GM12878 (cell line): ENCODE measurements at regions not wholly inside any gene's neighbourhood (a gene's known extent, or its start where the extent isn't known, plus 50 kb on each side); places are given as distances from the start of the nearest gene placed in this dataset.

Source experiments
- ATAC-seq: fragments of 200-7000 bp; cut with Tn5 transposase; 3 replicates; pipeline ENCODE4 v1.9.1; 2020; ENCODE audit warnings: mild to moderate bottlenecking, moderate library complexity
- BruUV-seq: library from RNA; stranded (reverse); fragments of 400-500 nt; replicated peaks from 2 replicates; lab custom pipeline; 2021; lab: Mats Ljungman, UMichigan
- CTCF ChIA-PET: fragments of 300-600 bp; sonication (Branson Sonifier 250); formaldehyde crosslinking; extraction: SDS; loops from one replicate; lab custom pipeline; 2021; ENCODE audit warnings: inconsistent platforms; lab: Yijun Ruan, JAX
- POLR2A ChIA-PET: fragments of 350-600 bp; formaldehyde crosslinking; extraction: SDS; loops from one replicate; lab custom pipeline; 2021; ENCODE audit warnings: inconsistent platforms; lab: Charles Lee
- RAD21 ChIA-PET: fragments of 300-600 bp; sonication (Branson Sonifier 250); formaldehyde crosslinking; loops from one replicate; lab custom pipeline; 2023; ENCODE audit warnings: antibody characterized with exemption; ENCODE audit not compliant: unreplicated experiment; lab: Charles Lee
- SMC1A ChIA-PET: fragments of 300-600 bp; sonication (Branson Sonifier 250); formaldehyde crosslinking; loops from one replicate; lab custom pipeline; 2023; ENCODE audit not compliant: unreplicated experiment, uncharacterized antibody; lab: Charles Lee
- DNase-seq: peaks from one replicate; pipeline ENCODE4 v3.0.0-alpha.2; 2011; ENCODE audit warnings: low read depth, low spot score
- FAIRE-seq: peaks from 3 replicates; lab custom pipeline; 2011; peaks lifted over from hg19 to GRCh38; lab: Jason Lieb, UNC
- H2AFZ ChIP-seq: 2 replicates; pipeline ENCODE4 v1.6.0; 2011; ENCODE audit warnings: low read depth, low read length, control low read depth; ENCODE audit not compliant: control insufficient read depth
- H3K27ac ChIP-seq: 2 replicates; pipeline ENCODE4 v1.5.1; 2011; ENCODE audit warnings: control low read depth; ENCODE audit not compliant: control insufficient read depth, insufficient read depth
- H3K27me3 ChIP-seq, 2 experiments: replicated peaks in 1 of 2; 2 replicates each; pipeline versions ENCODE4 v1.6.0 to v1.6.1; 2011; ENCODE audit warnings: low read length in 1 of 2; ENCODE audit not compliant: control insufficient read depth in 2 of 2, insufficient read depth in 2 of 2
- H3K36me3 ChIP-seq, 2 experiments: 2 replicates each; pipeline ENCODE4 v1.5.1; 2011; ENCODE audit warnings: low read length in 1 of 2; ENCODE audit not compliant: control insufficient read depth in 2 of 2, insufficient read depth in 2 of 2
- H3K4me1 ChIP-seq: 2 replicates; pipeline ENCODE4 v1.6.1; 2011; ENCODE audit warnings: mild to moderate bottlenecking, low read length, moderate library complexity, mixed read lengths; ENCODE audit not compliant: control insufficient read depth, insufficient read depth
- H3K4me2 ChIP-seq: 2 replicates; pipeline ENCODE4 v1.6.0; 2011; ENCODE audit warnings: control low read depth; ENCODE audit not compliant: control insufficient read depth, insufficient read depth
- H3K4me3 ChIP-seq: fragments of 200-600 bp; sonication (generic); 2 replicates; pipeline ENCODE4 v1.5.1; 2016
- H3K79me2 ChIP-seq: 2 replicates; pipeline ENCODE4 v1.6.0; 2011; ENCODE audit warnings: low read length; ENCODE audit not compliant: control insufficient read depth, insufficient read depth
- H3K9ac ChIP-seq: 2 replicates; pipeline ENCODE4 v1.8.0; 2011; ENCODE audit warnings: low read length, control low read depth, mixed read lengths; ENCODE audit not compliant: control insufficient read depth, insufficient read depth
- H3K9me3 ChIP-seq: replicated peaks from 3 replicates; pipeline ENCODE4 v1.5.1; 2011; ENCODE audit warnings: mild to moderate bottlenecking, low read length; ENCODE audit not compliant: control insufficient read depth, insufficient read depth
- H4K20me1 ChIP-seq: 2 replicates; pipeline ENCODE4 v1.6.0; 2011; ENCODE audit not compliant: control insufficient read depth, insufficient read depth
- ATF3 ChIP-seq: IDR thresholded peaks from 2 replicates; pipeline ENCODE4 v1.6.1; 2011; ENCODE audit warnings: low read depth, mild to moderate bottlenecking, low read length, moderate library complexity, borderline replicate concordance; ENCODE audit errors: extremely low read depth
- BCL11A ChIP-seq: IDR thresholded peaks from 2 replicates; pipeline ENCODE4 v1.6.1; 2011; ENCODE audit warnings: low read depth, low read length
- CBFB ChIP-seq: IDR thresholded peaks from 2 replicates; pipeline ENCODE4 v1.6.1; 2016; ENCODE audit warnings: antibody characterized with exemption, low read depth
- CHD4 ChIP-seq: fragments of 200-600 bp; sonication (generic); IDR thresholded peaks from 2 replicates; pipeline ENCODE4 v1.6.1; 2016; ENCODE audit warnings: mild to moderate bottlenecking
- EGR1 ChIP-seq, 2 experiments: IDR thresholded peaks; 1 replicate in 1 of 2; 2 replicates in 1 of 2; pipeline ENCODE4 v1.6.1; 2011 to 2012; ENCODE audit warnings: low read depth in 2 of 2, low read length in 2 of 2, borderline replicate concordance in 1 of 2, mild to moderate bottlenecking in 1 of 2, moderate library complexity in 1 of 2
- ELK1 ChIP-seq: IDR thresholded peaks from 2 replicates; pipeline ENCODE4 v1.6.1; 2012; ENCODE audit warnings: low read depth, low read length, improper control_type of control experiment
- IRF5 ChIP-seq: fragments of 450-650 bp; IDR thresholded peaks from 2 replicates; pipeline ENCODE4 v1.6.1; 2017; ENCODE audit warnings: borderline replicate concordance
- JUND ChIP-seq: IDR thresholded peaks from 2 replicates; pipeline ENCODE4 v1.6.1; 2012; ENCODE audit warnings: low read depth, mild to moderate bottlenecking, low read length, improper control_type of control experiment, moderate library complexity
- MYB ChIP-seq: fragments of 150-350 bp; IDR thresholded peaks from 2 replicates; pipeline ENCODE4 v1.6.1; 2014; ENCODE audit warnings: mild to moderate bottlenecking, low read depth, low read length, borderline replicate concordance
- NFXL1 ChIP-seq: fragments of 450-650 bp; IDR thresholded peaks from 2 replicates; pipeline ENCODE4 v1.6.1; 2017; ENCODE audit warnings: antibody characterized with exemption, mild to moderate bottlenecking, borderline replicate concordance
- NFYA ChIP-seq: IDR thresholded peaks from 2 replicates; pipeline ENCODE4 v1.6.1; 2011; ENCODE audit warnings: low read depth, mild to moderate bottlenecking, low read length, improper control_type of control experiment, borderline replicate concordance
- NKRF ChIP-seq: fragments of 450-650 bp; conservative IDR thresholded peaks from 2 replicates; pipeline ENCODE4 v1.6.1; 2017; ENCODE audit warnings: mild to moderate bottlenecking, moderate library complexity
- RELB ChIP-seq: fragments of 450-650 bp; IDR thresholded peaks from 2 replicates; pipeline ENCODE4 v1.6.1; 2017; ENCODE audit warnings: low read depth, mild to moderate bottlenecking, moderate library complexity
- SPI1 ChIP-seq: IDR thresholded peaks from 2 replicates; pipeline ENCODE4 v1.6.1; 2011; ENCODE audit warnings: low read depth, mild to moderate bottlenecking, low read length, moderate library complexity, borderline replicate concordance; ENCODE audit not compliant: insufficient read depth
- WGBS: methylation state at CpG from one replicate; pipeline ENCODE4 v1.1.6; 2016; ENCODE audit warnings: low lambda C conversion rate; ENCODE audit not compliant: insufficient replicate concordance, insufficient coverage; ENCODE audit errors: missing lambda C conversion rate; 5-methylcytosine and 5-hydroxymethylcytosine counted together
- in situ Hi-C: fragments of 300-500 bp; cut with MboI; formaldehyde crosslinking; loops from 9 replicates; pipeline ENCODE4 v1.14.3; 2018; ENCODE audit warnings: mixed read lengths
- intact Hi-C: fragments of 100-400 bp; cut with micrococcal nuclease; formaldehyde crosslinking; loops from one replicate; pipeline ENCODE4 v1.14.2; 2022; ENCODE audit not compliant: unreplicated experiment

GRCh38 chr13:111629457-111629856, 309.0 kb downstream of the TEX29 start (continued):
- TF ChIP-seq JUND (no peak), ELK1 (no peak), SPI1 (no peak), NFXL1 (no peak), NFYA (no peak), CHD4 (no peak), EGR1 (IDR thresholded peaks at IDR 0.05; ENCODE audit: borderline replicate concordance in 1 of 2, low read depth in 2 of 2, low read length in 2 of 2) (no peak), CBFB (no peak), BCL11A (no peak), MYB (no peak)

- no TSS peak for BruUV-seq
- WGBS = 68% methylated on average over 14 of the region's 14 CpGs
- FAIRE-seq (no peak), DNase-seq (no peak), ATAC-seq (no peak)
- Histone ChIP-seq H3K4me2 (no peak overlapping the region), H3K4me3 (no peak overlapping the region), H3K9ac (no peak overlapping the region), H4K20me1 (no peaks in the 10 kb centered on the region), H3K9me3 (no peaks in the 10 kb centered on the region), H3K36me3 (no peaks in the 10 kb centered on the region), H2AFZ (no peak overlapping the region), H3K4me1 (no peaks in the 10 kb centered on the region), H3K27ac (no peak overlapping the region), H3K79me2 (no peaks in the 10 kb centered on the region), H3K27me3 (no peaks in the 10 kb centered on the region)
- intact Hi-C loops = no loop called here
- RAD21 ChIA-PET = no interaction called here
- SMC1A ChIA-PET = no interaction called here
- CTCF ChIA-PET = no interaction called here
- POLR2A ChIA-PET = no interaction called here
- in situ Hi-C loops = no loop called here
- TF ChIP-seq RELB (no peak), NKRF (no peak), IRF5 (no peak), ATF3 (no peak)
Measured at GRCh38 chr13:111629926-111630325, 309.5 kb downstream of the TEX29 start.
